DOHH2 (cell line): ENCODE measurements at regions not wholly inside any gene's neighbourhood (a gene's known extent, or its start where the extent isn't known, plus 50 kb on each side); places are given as distances from the start of the nearest gene placed in this dataset.

Experiments used
- CTCF ChIP-seq: fragments of 200-600 bp; sonication (generic); IDR thresholded peaks from one replicate; pipeline ENCODE4 v1.5.1; 2014; ENCODE audit warnings: antibody characterized with exemption, mild to moderate bottlenecking, low read depth, low read length; ENCODE audit not compliant: poor library complexity, severe bottlenecking
- EZH2phosphoT487 ChIP-seq: fragments of 200-600 bp; sonication (generic); IDR thresholded peaks from 2 replicates; pipeline ENCODE4 v1.6.1; 2017; ENCODE audit warnings: borderline replicate concordance, mild to moderate bottlenecking, antibody characterized with exemption, low read length, moderate library complexity, mixed read lengths

GRCh38 chr11:95325777-95326258 lies 94.8 kb upstream of the SESN3 start:
- TF ChIP-seq CTCF (no peak), EZH2phosphoT487 (no peak)
